GM23248 (cell line): ENCODE measurements at regions not wholly inside any gene's neighbourhood (a gene's known extent, or its start where the extent isn't known, plus 50 kb on each side); places are given as distances from the start of the nearest gene placed in this dataset.
A peak's percentile ranks its signal among the peaks of the same experiment; 100 is the strongest.

ENCODE experiments used
- DNase-seq: peaks from one replicate; pipeline ENCODE4 v3.0.0-alpha.2; 2015
- H2AFZ ChIP-seq: fragments of 200-600 bp; sonication (generic); 2 replicates; pipeline ENCODE4 v1.6.1; 2016; ENCODE audit warnings: antibody characterized with exemption
- H3F3A ChIP-seq: fragments of 200-600 bp; sonication (generic); 2 replicates; pipeline ENCODE4 v1.6.1; 2016; ENCODE audit warnings: mild to moderate bottlenecking, antibody characterized with exemption, mixed run types; ENCODE audit not compliant: insufficient read depth
- H3K27ac ChIP-seq: fragments of 200-600 bp; sonication (generic); 2 replicates; pipeline ENCODE4 v1.5.1; 2016; ENCODE audit warnings: mild to moderate bottlenecking
- H3K27me3 ChIP-seq: fragments of 200-600 bp; sonication (generic); replicated peaks from 2 replicates; pipeline ENCODE4 v1.6.1; 2016; ENCODE audit warnings: mild to moderate bottlenecking; ENCODE audit not compliant: insufficient read depth
- H3K36me3 ChIP-seq: fragments of 200-600 bp; sonication (generic); 2 replicates; pipeline ENCODE4 v1.6.1; 2016; ENCODE audit warnings: low read depth, mild to moderate bottlenecking
- H3K4me1 ChIP-seq: fragments of 200-600 bp; sonication (generic); 2 replicates; pipeline ENCODE4 v1.6.1; 2016; ENCODE audit warnings: mild to moderate bottlenecking; ENCODE audit not compliant: insufficient read depth
- H3K4me2 ChIP-seq: fragments of 200-600 bp; sonication (generic); one replicate; pipeline ENCODE4 v1.6.1; 2016; ENCODE audit warnings: mild to moderate bottlenecking; ENCODE audit not compliant: unreplicated experiment
- H3K4me3 ChIP-seq: fragments of 200-600 bp; sonication (generic); 2 replicates; pipeline ENCODE4 v1.5.1; 2016; ENCODE audit warnings: mild to moderate bottlenecking
- H3K79me2 ChIP-seq: fragments of 200-600 bp; sonication (generic); 2 replicates; pipeline ENCODE4 v1.6.1; 2016; ENCODE audit warnings: mild to moderate bottlenecking; ENCODE audit not compliant: insufficient read depth
- H3K9ac ChIP-seq: fragments of 200-600 bp; sonication (generic); 2 replicates; pipeline ENCODE4 v1.6.1; 2016; ENCODE audit warnings: mild to moderate bottlenecking
- H3K9me2 ChIP-seq: fragments of 200-600 bp; sonication (generic); 2 replicates; pipeline ENCODE4 v1.6.1; 2016; ENCODE audit warnings: mixed run types, mild to moderate bottlenecking, moderate library complexity; ENCODE audit not compliant: insufficient read depth
- H3K9me3 ChIP-seq: fragments of 200-600 bp; sonication (generic); one replicate; pipeline ENCODE4 v1.6.1; 2017; ENCODE audit warnings: low read depth
- H4K20me1 ChIP-seq: fragments of 200-600 bp; sonication (generic); 2 replicates; pipeline ENCODE4 v1.6.0; 2016; ENCODE audit not compliant: insufficient read depth
- EZH2 ChIP-seq: fragments of 200-600 bp; sonication (generic); IDR thresholded peaks from 2 replicates; pipeline ENCODE4 v1.6.1; 2018; ENCODE audit warnings: antibody characterized with exemption, mild to moderate bottlenecking; ENCODE audit not compliant: insufficient read depth, poor library complexity, severe bottlenecking
- EZH2phosphoT487 ChIP-seq: fragments of 200-600 bp; sonication (generic); IDR thresholded peaks from 2 replicates; pipeline ENCODE4 v1.6.1; 2018; ENCODE audit warnings: antibody characterized with exemption, moderate library complexity, mild to moderate bottlenecking, low read depth; ENCODE audit not compliant: insufficient read depth
- WGBS, 2 experiments: methylation state at CpG; one replicate each; pipeline ENCODE4 v1.1.6; 2015 to 2017; ENCODE audit warnings: low lambda C conversion rate in 2 of 2, low coverage in 1 of 2; ENCODE audit errors: missing lambda C conversion rate in 2 of 2; 5-methylcytosine and 5-hydroxymethylcytosine counted together
- in situ Hi-C: fragments of 300-500 bp; cut with MboI; formaldehyde crosslinking; loops from 2 replicates; pipeline ENCODE4 v1.15.0; 2020

GRCh38 chr2:224640679-224641078, 55.5 kb upstream of the CUL3 start:
- WGBS, 2 experiments = 12 to 20% methylated on average over 4 of the region's 4 CpGs
- Histone ChIP-seq H3K9me3 (no peaks in the 10 kb centered on the region), H3K4me1 (no peaks in the 10 kb centered on the region), H3K9ac (no peak overlapping the region), H3K27me3 (no peaks in the 10 kb centered on the region; the same call in 1 of the 2 replicates), H2AFZ (no peak overlapping the region), H3F3A (no peaks in the 10 kb centered on the region), H3K27ac (no peak overlapping the region), H3K79me2 (no peaks in the 10 kb centered on the region), H3K36me3 (no peaks in the 10 kb centered on the region), H3K9me2 (no peaks in the 10 kb centered on the region), H3K4me2 (no peak overlapping the region), H3K4me3 (no peak overlapping the region), H4K20me1 (no peaks in the 10 kb centered on the region)
- in situ Hi-C loops = loop anchor here (10.0 kb wide), 1 partner anchor 276 kb away; no protein-coding TSS in a partner anchor
- DNase-seq = no peak
- TF ChIP-seq EZH2phosphoT487 (no peak), EZH2 (no peak)

DNA sequence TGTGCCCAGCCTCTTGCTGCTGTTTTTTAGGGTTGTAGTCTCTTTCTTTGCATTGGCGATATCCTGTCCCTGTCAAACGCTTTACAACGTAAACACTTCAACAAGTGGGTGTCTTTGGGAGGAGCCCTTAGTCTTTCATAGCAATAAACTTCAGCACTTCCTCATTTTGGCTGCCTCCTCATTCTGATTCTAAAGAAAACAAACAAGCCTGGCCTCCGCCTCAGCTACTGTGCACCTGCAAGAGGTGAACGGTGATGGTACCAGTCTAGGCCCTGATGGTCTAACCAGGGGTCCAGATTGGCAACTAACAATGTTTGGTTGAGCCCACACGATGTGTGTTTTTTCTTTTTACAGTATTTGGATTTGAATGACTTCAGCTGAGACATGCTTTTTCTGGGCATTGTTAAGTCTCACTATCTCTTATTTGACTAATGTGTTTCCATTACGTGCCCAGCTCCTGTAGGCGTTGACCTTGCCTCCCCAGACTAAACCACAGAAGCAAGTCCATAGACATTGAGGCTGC, 53.2 kb upstream of the CUL3 start:
- Histone ChIP-seq H3K9me3 (no peaks in the 10 kb centered on the region), H3K27me3 (no peaks in the 10 kb centered on the region; the same call in 1 of the 2 replicates), H3K9ac (no peak overlapping the region), H3K4me2 (no peak overlapping the region), H2AFZ (no peak overlapping the region), H3K36me3 (no peaks in the 10 kb centered on the region), H3K27ac (no peak overlapping the region), H3K9me2 (no peaks in the 10 kb centered on the region), H3K4me1 (no peaks in the 10 kb centered on the region), H3K79me2 (no peaks in the 10 kb centered on the region), H3K4me3 (no peak overlapping the region), H3F3A (no peaks in the 10 kb centered on the region), H4K20me1 (no peaks in the 10 kb centered on the region)
- in situ Hi-C loops = no loop called here
- 63% methylated on average over 8 of the region's 8 CpGs for WGBS, 2 experiments
- peak; percentile 4 for DNase-seq
- TF ChIP-seq EZH2phosphoT487 (no peak), EZH2 (no peak)
